GM23338 (cell line): ENCODE measurements at regions not wholly inside any gene's neighbourhood (a gene's known extent, or its start where the extent isn't known, plus 50 kb on each side); places are given as distances from the start of the nearest gene placed in this dataset.

Source experiments
- ATAC-seq: fragments of 200-7000 bp; cut with Tn5 transposase; 3 replicates; pipeline ENCODE4 v1.9.1; 2020
- DNase-seq: peaks from one replicate; pipeline ENCODE4 v3.0.0-alpha.2; 2015; ENCODE audit warnings: low spot score
- H2AFZ ChIP-seq: fragments of 200-600 bp; sonication (generic); 2 replicates; pipeline ENCODE4 v1.8.0; 2016; ENCODE audit warnings: antibody characterized with exemption, mild to moderate bottlenecking, moderate library complexity
- H3F3A ChIP-seq: fragments of 200-600 bp; sonication (generic); replicated peaks from 2 replicates; pipeline ENCODE4 v1.8.0; 2017; ENCODE audit warnings: antibody characterized with exemption, mixed run types, low read depth
- H3K27ac ChIP-seq: fragments of 200-600 bp; sonication (generic); 2 replicates; pipeline ENCODE4 v1.6.1; 2016; ENCODE audit warnings: low read depth
- H3K27me3 ChIP-seq: fragments of 200-600 bp; sonication (generic); 2 replicates; pipeline ENCODE4 v1.8.0; 2016; ENCODE audit warnings: mild to moderate bottlenecking, mixed run types, moderate library complexity; ENCODE audit not compliant: insufficient read depth
- H3K36me3 ChIP-seq: fragments of 200-600 bp; sonication (generic); 2 replicates; pipeline ENCODE4 v1.8.0; 2016; ENCODE audit warnings: mild to moderate bottlenecking; ENCODE audit not compliant: insufficient read depth
- H3K4me1 ChIP-seq: fragments of 200-600 bp; sonication (generic); 2 replicates; pipeline ENCODE4 v1.8.0; 2016; ENCODE audit warnings: mild to moderate bottlenecking, moderate library complexity; ENCODE audit not compliant: insufficient read depth
- H3K4me2 ChIP-seq: fragments of 200-600 bp; sonication (generic); 2 replicates; pipeline ENCODE4 v1.7.1; 2017; ENCODE audit warnings: mixed run types
- H3K4me3 ChIP-seq: fragments of 200-600 bp; sonication (generic); 2 replicates; pipeline ENCODE4 v1.6.1; 2016; ENCODE audit warnings: mixed run types
- H3K79me2 ChIP-seq: fragments of 200-600 bp; sonication (generic); replicated peaks from 2 replicates; pipeline ENCODE4 v1.8.0; 2017; ENCODE audit warnings: mild to moderate bottlenecking; ENCODE audit not compliant: insufficient read depth
- H3K9me2 ChIP-seq: fragments of 200-600 bp; sonication (generic); 2 replicates; pipeline ENCODE4 v1.8.0; 2017; ENCODE audit not compliant: insufficient read depth
- H4K20me1 ChIP-seq: fragments of 200-600 bp; sonication (generic); replicated peaks from 2 replicates; pipeline ENCODE4 v1.8.0; 2017; ENCODE audit warnings: mild to moderate bottlenecking; ENCODE audit not compliant: insufficient read depth
- H3K27ac Mint-ChIP-seq: 2 replicates; pipeline ENCODE4 v1.8.0; 2020; ENCODE audit warnings: inconsistent platforms, mild to moderate bottlenecking, moderate library complexity, mixed read lengths
- H3K27me3 Mint-ChIP-seq: 3 replicates; pipeline ENCODE4 v1.8.0; 2022; ENCODE audit warnings: low read depth, mild to moderate bottlenecking, moderate library complexity, mixed read lengths, inconsistent platforms; ENCODE audit not compliant: insufficient read depth, poor library complexity
- H3K36me3 Mint-ChIP-seq: 3 replicates; pipeline ENCODE4 v1.8.0; 2021; ENCODE audit warnings: low read depth, mild to moderate bottlenecking, inconsistent platforms, moderate library complexity, mixed read lengths
- H3K4me1 Mint-ChIP-seq: 3 replicates; pipeline ENCODE4 v1.8.0; 2020; ENCODE audit warnings: mild to moderate bottlenecking, inconsistent platforms, mixed read lengths
- H3K4me3 Mint-ChIP-seq: 3 replicates; pipeline ENCODE4 v1.8.0; 2021; ENCODE audit warnings: moderate library complexity, mild to moderate bottlenecking, inconsistent platforms, mixed read lengths
- H3K9me3 Mint-ChIP-seq: 3 replicates; pipeline ENCODE4 v1.8.0; 2020; ENCODE audit warnings: moderate library complexity, mild to moderate bottlenecking, inconsistent platforms, mixed read lengths
- CREB1 ChIP-seq: fragments of 250-450 bp; sonication (Bioruptor Pico); IDR thresholded peaks from 2 replicates; pipeline ENCODE4 v1.5.0; 2020; ENCODE audit warnings: low read depth, mild to moderate bottlenecking, moderate library complexity
- CTCF ChIP-seq, 2 experiments: fragments of 200-600 bp in 1 of 2; sonication (generic) in 1 of 2; conservative IDR thresholded peaks; 2 replicates each; pipeline versions ENCODE4 v1.5.1 to v1.6.1; 2016 to 2017; ENCODE audit warnings: antibody characterized with exemption in 2 of 2, low read depth in 2 of 2, mild to moderate bottlenecking in 2 of 2, moderate library complexity in 1 of 2
- ETS1 ChIP-seq: IDR thresholded peaks from 2 replicates; pipeline ENCODE4 v1.6.1; 2016; ENCODE audit warnings: antibody characterized with exemption
- EZH2 ChIP-seq: fragments of 200-600 bp; sonication (generic); IDR thresholded peaks from one replicate; pipeline ENCODE4 v1.8.0; 2017; ENCODE audit warnings: antibody characterized with exemption, mild to moderate bottlenecking, low read depth; ENCODE audit not compliant: unreplicated experiment
- EZH2phosphoT487 ChIP-seq: fragments of 200-600 bp; sonication (generic); IDR thresholded peaks from one replicate; pipeline ENCODE4 v1.8.1; 2018; ENCODE audit warnings: antibody characterized with exemption; ENCODE audit not compliant: unreplicated experiment
- JUNB ChIP-seq: IDR thresholded peaks from one replicate; pipeline ENCODE4 v1.6.1; 2016; ENCODE audit warnings: antibody characterized with exemption; ENCODE audit not compliant: unreplicated experiment
- NANOG ChIP-seq: IDR thresholded peaks from 2 replicates; pipeline ENCODE4 v1.6.1; 2016; ENCODE audit warnings: antibody characterized with exemption, borderline replicate concordance
- POLR2AphosphoS5 ChIP-seq: IDR thresholded peaks from 2 replicates; pipeline ENCODE4 v1.6.1; 2016; ENCODE audit warnings: antibody characterized with exemption, low read depth
- REST ChIP-seq: IDR thresholded peaks from one replicate; pipeline ENCODE4 v1.6.1; 2018; ENCODE audit warnings: antibody characterized with exemption; ENCODE audit not compliant: unreplicated experiment
- STAT1 ChIP-seq: IDR thresholded peaks from one replicate; pipeline ENCODE4 v1.6.1; 2016; ENCODE audit warnings: antibody characterized with exemption; ENCODE audit not compliant: unreplicated experiment
- ZNF114 ChIP-seq: fragments of 250-450 bp; sonication (Bioruptor Pico); IDR thresholded peaks from 2 replicates; pipeline ENCODE4 v1.5.0; 2020; ENCODE audit warnings: mild to moderate bottlenecking, moderate library complexity
- ZNF331 ChIP-seq: fragments of 250-450 bp; sonication (Bioruptor Pico); IDR thresholded peaks from 2 replicates; pipeline ENCODE4 v1.5.0; 2020; ENCODE audit warnings: low read depth, mild to moderate bottlenecking, moderate library complexity
- ZNF462 ChIP-seq: fragments of 250-450 bp; sonication (Bioruptor Pico); IDR thresholded peaks from 2 replicates; pipeline ENCODE4 v1.5.0; 2020; ENCODE audit warnings: mild to moderate bottlenecking, moderate library complexity

GRCh38 chr3:187921391-187922074, 176.3 kb upstream of the BCL6 start:
- Histone ChIP-seq H3K36me3 (peaks cover 8% of the 10 kb centered on the region; the same call in 1 of the 2 replicates), H4K20me1 (no peaks in the 10 kb centered on the region), H3K4me2 (no peak overlapping the region), H3K27ac (no peak overlapping the region), H3K79me2 (no peaks in the 10 kb centered on the region), H3K4me1 (peaks cover 27% of the 10 kb centered on the region), H2AFZ (peak overlapping the region; percentile 48), H3F3A (no peaks in the 10 kb centered on the region), H3K9me2 (0 out of 2 replicates have a peak, but pooled peaks cover 10% of the 10 kb centered on the region), H3K27me3 (no peaks in the 10 kb centered on the region), H3K4me3 (no peak overlapping the region)
- Mint-ChIP-seq H3K4me1 (peaks cover 28% of the 10 kb centered on the region), H3K36me3 (peaks cover 17% of the 10 kb centered on the region; the same call in 2 of the 3 replicates), H3K27me3 (peaks cover 2% of the 10 kb centered on the region), H3K4me3 (no peak overlapping the region), H3K27ac (no peak overlapping the region), H3K9me3 (peaks cover 17% of the 10 kb centered on the region)
- ATAC-seq (no peak), DNase-seq (no peak)
- TF ChIP-seq POLR2AphosphoS5 (no peak), ZNF462 (CRISPR knock-in tag) (no peak), NANOG (no peak), JUNB (no peak), CREB1 (CRISPR knock-in tag) (no peak), EZH2phosphoT487 (no peak), STAT1 (no peak), ZNF114 (CRISPR knock-in tag) (no peak), CTCF (conservative IDR thresholded peaks at IDR 0.05; ENCODE audit: low read depth in 2 of 2) (no peak), ETS1 (no peak), REST (no peak), ZNF331 (CRISPR knock-in tag) (no peak), EZH2 (no peak)
